Kidney epithelial cell (primary cell): ENCODE measurements at regions not wholly inside any gene's neighbourhood (a gene's known extent, or its start where the extent isn't known, plus 50 kb on each side); places are given as distances from the start of the nearest gene placed in this dataset.
"Not testable (repeated sequence)": the region's sequence is repeated elsewhere in the genome, so short reads cannot be mapped to it uniquely, and the experiment has no call there.

Source experiments
- DNase-seq: peaks from one replicate; pipeline ENCODE4 v3.0.0-alpha.2; 2010; ENCODE audit warnings: low read depth
- H3K27me3 ChIP-seq: 2 replicates; pipeline ENCODE4 v1.6.0; 2011; ENCODE audit warnings: low read length; ENCODE audit not compliant: control insufficient read depth, insufficient read depth
- H3K36me3 ChIP-seq: 2 replicates; pipeline ENCODE4 v1.5.1; 2011; ENCODE audit warnings: low read length; ENCODE audit not compliant: control insufficient read depth, insufficient read depth
- H3K4me3 ChIP-seq: 2 replicates; pipeline ENCODE4 v1.5.1; 2011; ENCODE audit warnings: low read depth, mild to moderate bottlenecking, control low read depth, low read length
- TF ChIP-seq, protein P1 (sequence below): IDR thresholded peaks from 2 replicates; pipeline ENCODE4 v1.5.1; 2011; ENCODE audit warnings: mild to moderate bottlenecking, moderate library complexity, low read length, control low read depth, inconsistent platforms; ENCODE audit not compliant: insufficient read depth, poor library complexity, severe bottlenecking

DNA sequence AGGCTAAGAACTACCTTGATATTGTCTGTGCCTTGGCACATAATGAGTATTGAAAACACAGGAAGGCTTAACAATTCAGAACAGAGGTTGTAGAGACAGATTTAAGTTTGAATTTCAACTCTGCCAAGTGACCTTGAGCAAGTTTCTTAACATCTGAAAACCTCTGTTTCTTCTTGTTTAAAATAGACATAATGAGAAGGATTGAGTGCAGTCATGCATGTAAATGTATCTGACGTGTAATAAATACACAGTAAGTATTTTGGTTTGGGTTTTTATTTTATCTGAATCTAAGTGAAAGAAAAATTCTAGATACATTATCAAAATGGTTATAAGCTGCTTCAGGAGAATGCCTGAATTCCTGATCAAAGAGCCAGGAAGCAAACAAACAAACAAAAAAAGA, 111.9 kb downstream of the ANXA5 start:
- DNase-seq = no peak
- Histone ChIP-seq H3K36me3 (no peaks in the 10 kb centered on the region), H3K4me3 (no peak overlapping the region), H3K27me3 (no peaks in the 10 kb centered on the region)
- TF ChIP-seq, protein P1, sequence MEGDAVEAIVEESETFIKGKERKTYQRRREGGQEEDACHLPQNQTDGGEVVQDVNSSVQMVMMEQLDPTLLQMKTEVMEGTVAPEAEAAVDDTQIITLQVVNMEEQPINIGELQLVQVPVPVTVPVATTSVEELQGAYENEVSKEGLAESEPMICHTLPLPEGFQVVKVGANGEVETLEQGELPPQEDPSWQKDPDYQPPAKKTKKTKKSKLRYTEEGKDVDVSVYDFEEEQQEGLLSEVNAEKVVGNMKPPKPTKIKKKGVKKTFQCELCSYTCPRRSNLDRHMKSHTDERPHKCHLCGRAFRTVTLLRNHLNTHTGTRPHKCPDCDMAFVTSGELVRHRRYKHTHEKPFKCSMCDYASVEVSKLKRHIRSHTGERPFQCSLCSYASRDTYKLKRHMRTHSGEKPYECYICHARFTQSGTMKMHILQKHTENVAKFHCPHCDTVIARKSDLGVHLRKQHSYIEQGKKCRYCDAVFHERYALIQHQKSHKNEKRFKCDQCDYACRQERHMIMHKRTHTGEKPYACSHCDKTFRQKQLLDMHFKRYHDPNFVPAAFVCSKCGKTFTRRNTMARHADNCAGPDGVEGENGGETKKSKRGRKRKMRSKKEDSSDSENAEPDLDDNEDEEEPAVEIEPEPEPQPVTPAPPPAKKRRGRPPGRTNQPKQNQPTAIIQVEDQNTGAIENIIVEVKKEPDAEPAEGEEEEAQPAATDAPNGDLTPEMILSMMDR = no peak

DNA sequence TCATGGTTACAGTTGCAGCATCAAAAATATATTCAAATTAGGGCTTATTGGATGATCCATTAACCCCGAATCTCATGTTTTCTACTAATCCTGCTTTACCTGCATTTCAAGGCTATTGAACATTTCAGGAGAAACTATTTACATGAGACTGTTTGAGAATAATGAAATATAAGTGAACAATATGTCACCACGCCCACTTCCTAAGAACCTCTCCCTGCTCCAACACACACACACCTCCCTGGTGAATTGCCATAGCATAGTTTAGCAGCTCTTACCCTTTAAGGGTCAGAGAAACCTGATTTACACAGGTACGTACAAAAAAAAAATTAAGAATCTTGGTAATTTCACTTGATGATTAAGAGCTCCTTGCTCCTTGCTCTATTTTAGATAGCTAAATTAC, 113.4 kb downstream of the ANXA5 start:
- Histone ChIP-seq H3K27me3 (no peaks in the 10 kb centered on the region), H3K36me3 (no peaks in the 10 kb centered on the region), H3K4me3 (no peak overlapping the region)
- DNase-seq = no peak
- TF ChIP-seq, protein P1 = no peak

DNA sequence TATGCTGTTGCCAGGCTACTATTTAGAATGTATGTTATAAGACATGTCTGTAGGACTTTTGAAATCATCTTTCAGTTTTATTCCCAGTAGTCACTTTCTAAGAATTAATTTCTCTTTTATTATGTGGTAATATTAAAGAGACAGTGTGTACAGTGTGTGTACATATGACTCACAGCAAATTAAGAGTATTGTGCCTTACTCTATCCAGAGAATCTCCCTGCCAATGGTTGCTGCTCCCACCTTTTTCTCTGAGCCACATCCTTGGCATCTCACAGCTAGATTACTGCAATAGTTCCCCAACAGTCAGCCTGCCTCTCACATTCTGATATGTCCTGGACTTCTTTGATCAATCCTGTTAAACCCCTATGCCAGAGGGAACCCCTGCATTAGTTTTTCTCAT, 114.5 kb downstream of the ANXA5 start:
- no peak for DNase-seq
- TF ChIP-seq, protein P1 = no peak
- Histone ChIP-seq H3K36me3 (no peaks in the 10 kb centered on the region), H3K4me3 (no peak overlapping the region), H3K27me3 (no peaks in the 10 kb centered on the region)

DNA sequence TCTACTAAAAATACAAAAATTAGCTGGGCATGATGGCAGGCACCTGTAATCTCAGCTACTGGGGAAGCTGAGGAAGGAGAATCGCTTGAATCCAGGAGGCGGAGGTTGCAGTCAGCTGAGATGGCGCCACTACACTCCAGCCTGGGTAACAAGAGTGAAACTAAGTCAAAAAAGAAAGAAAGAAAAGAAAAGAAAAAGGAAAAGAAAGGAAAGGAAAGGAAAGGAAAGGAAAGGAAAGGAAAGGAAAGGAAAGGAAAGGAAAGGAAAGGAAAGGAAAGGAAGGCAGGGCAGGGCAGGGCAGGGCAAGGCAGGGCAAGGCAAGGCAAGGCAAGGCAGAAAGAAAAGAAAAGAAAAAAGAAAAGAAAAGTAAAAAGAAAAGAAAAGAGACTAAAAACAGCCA, 121.4 kb downstream of the ANXA5 start:
- not testable (repeated sequence) for H3K4me3 ChIP-seq, DNase-seq, H3K27me3 ChIP-seq, H3K36me3 ChIP-seq

DNA sequence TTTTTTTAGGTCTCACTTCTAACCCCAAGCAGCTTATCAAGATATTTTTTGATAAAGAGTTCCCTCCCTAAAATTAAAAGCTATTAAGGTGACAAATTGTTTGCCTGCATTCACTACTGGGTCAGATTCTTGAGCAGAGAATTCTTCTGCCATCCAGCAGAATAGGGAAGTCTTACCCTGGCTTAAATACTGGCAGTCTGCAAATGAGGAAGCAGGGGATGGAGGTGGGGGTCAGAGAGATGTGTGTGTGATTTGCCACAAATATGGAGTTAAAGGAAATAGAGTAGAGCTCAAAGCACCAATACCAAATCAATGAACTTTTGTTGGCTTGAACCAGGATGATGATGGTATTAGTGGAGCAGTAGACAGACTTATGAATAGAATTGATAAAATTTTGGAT, 122.2 kb downstream of the ANXA5 start:
- Histone ChIP-seq H3K36me3 (no peaks in the 10 kb centered on the region), H3K4me3 (no peak overlapping the region), H3K27me3 (no peaks in the 10 kb centered on the region)
- no peak for DNase-seq
- TF ChIP-seq, protein P1 = no peak

DNA sequence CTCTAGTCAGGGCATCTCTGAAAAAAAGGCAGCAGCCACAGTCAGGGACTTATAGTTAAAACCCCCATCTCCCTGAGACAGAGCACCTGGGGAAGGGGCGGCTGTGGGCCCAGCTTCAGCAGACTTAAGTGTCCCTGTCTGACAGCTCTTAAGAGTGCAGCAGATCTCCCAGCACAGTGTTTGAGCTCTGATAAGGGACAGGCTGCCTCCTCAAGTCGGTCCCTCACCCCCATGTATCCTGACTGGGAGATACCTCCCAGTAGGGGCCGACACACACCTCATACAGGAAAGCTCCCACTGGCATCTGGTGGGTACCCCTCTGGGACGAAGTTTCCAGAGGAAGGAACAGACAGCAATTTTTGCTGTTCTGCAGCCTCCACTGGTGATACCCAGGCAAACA, 129.0 kb downstream of the ANXA5 start:
- Histone ChIP-seq H3K4me3 (no peak overlapping the region), H3K36me3 (no peaks in the 10 kb centered on the region), H3K27me3 (no peaks in the 10 kb centered on the region)
- TF ChIP-seq, protein P1 = no peak
- no peak for DNase-seq
